HG03521 (cell line): ENCODE measurements at regions not wholly inside any gene's neighbourhood (a gene's known extent, or its start where the extent isn't known, plus 50 kb on each side); places are given as distances from the start of the nearest gene placed in this dataset.

ENCODE experiments used
- ATAC-seq: cut with Tn5 transposase; IDR thresholded peaks from one replicate; pipeline ENCODE4 v1.9.1; 2021; ENCODE audit warnings: mild to moderate bottlenecking, moderate library complexity; ENCODE audit not compliant: unreplicated experiment

DNA sequence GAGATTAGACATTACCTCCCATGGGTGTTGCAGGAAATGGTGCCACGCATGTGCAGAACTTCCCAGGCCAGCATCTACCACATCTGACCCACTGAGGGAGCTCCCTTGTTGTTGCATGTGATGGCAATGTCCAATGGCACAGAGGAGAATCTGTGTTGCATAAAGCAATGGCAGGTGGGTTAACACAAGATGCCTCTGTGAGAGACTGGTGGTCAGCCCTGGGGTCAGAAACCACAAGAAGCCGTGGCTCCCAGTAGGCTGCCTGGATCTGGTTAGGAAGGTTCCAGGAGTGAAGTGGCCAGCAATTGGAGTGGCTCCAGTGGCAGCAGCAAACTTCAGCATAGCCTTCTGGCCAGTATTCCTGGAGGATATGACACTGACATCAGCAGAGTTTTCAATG lies 65.9 kb upstream of the HMGA2 start:
- no peak for ATAC-seq

DNA sequence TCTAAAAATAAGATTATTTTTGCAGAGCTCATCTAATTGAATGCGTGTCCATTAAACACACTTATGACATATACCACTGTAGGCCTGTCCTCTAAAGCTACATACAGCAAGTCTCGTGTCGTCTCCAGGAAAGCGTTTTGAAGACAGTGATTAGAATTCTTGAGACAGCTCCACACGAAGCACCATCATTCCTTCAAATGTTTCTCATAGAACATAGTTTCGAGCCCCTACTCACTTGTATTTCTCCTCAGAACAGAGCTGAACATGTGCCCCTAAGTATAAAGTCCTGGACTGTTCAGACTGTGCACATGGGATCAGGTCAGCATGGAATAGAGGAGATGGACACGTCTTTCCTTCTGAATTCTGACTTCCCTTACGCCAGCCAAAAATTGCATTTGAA lies 64.5 kb upstream of the HMGA2 start:
- ATAC-seq = no peak

DNA sequence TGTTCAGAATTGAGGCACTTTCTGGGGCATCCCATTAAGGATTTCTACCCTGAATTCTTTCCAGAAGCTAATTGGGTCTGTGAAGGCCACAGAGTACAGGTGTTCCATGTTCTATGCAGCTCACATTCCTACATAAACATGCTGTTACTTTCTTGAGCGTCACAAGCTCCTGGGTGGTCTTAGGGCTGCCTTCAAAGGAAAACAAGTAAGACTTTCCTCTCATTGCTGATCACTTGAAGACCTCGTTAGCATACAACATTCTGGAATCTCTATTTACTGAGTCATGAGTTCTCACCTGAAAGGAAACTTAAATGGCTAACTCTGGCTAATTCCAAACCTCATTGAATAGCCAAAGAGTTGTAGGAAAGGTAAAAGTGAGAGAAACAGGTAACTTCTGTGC lies 63.0 kb upstream of the HMGA2 start:
- no peak for ATAC-seq

GRCh38 chr12:65764325-65764724 lies 60.0 kb upstream of the HMGA2 start:
- no peak for ATAC-seq

GRCh38 chr12:65765436-65765813 lies 58.9 kb upstream of the HMGA2 start:
- ATAC-seq = no peak

DNA sequence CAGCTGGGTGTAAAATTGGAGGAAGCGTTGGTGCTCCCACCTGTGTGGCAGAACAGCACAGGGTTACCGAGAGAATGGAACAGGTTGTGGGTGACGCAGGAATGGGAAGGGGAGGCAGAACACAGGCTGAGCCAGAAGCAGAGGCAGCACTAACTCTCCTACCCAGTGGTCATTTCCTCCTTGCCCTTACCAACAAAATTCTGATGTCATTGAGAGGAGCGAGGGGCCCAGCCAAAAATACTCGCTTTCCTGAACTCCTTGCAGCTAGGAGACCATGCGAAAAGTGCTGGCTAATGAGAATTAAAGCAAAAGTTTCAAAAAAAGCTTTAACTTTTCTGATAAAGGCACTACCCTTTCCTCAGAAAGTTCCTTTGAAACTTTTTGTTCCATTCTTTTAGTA lies 54.4 kb upstream of the HMGA2 start:
- no peak for ATAC-seq
